HCT116 (cell line): ENCODE measurements at regions not wholly inside any gene's neighbourhood (a gene's known extent, or its start where the extent isn't known, plus 50 kb on each side); places are given as distances from the start of the nearest gene placed in this dataset.

Source experiments
- ATAC-seq: fragments of 200-7000 bp; cut with Tn5 transposase; 2 replicates; pipeline ENCODE4 v1.9.1; 2020; ENCODE audit warnings: mild to moderate bottlenecking, moderate library complexity
- BruUV-seq: library from RNA; stranded (reverse); fragments of 400-500 nt; replicated peaks from 2 replicates; lab custom pipeline; 2021; lab: Mats Ljungman, UMichigan
- CTCF ChIA-PET: fragments of 300-600 bp; sonication (Branson Sonifier 250); formaldehyde crosslinking; loops from one replicate; lab custom pipeline; 2021; ENCODE audit warnings: antibody characterized with exemption; lab: Charles Lee
- POLR2A ChIA-PET: fragments of 300-600, 350-600 bp; sonication (Branson Sonifier 250); formaldehyde crosslinking; loops from one replicate; lab custom pipeline; 2021; ENCODE audit warnings: antibody characterized with exemption; lab: Charles Lee
- RAD21 ChIA-PET, 2 experiments: fragments of 300-600 bp; sonication (Branson Sonifier 250); formaldehyde crosslinking; loops; one replicate each; lab custom pipeline; 2023; ENCODE audit warnings: low total read pairs in 2 of 2; ENCODE audit not compliant: uncharacterized antibody in 2 of 2, unreplicated experiment in 2 of 2, low non-redundant PET in 1 of 2; lab: Charles Lee
- DNase-seq: peaks from one replicate; pipeline ENCODE4 v3.0.0-alpha.2; 2010; ENCODE audit warnings: low read depth, low spot score
- H2AFZ ChIP-seq: fragments of 200-600 bp; shearing (Covaris generic), sonication (generic); 2 replicates; pipeline ENCODE4 v1.6.1; 2017; ENCODE audit warnings: low read depth, mixed run types, mixed read lengths, antibody characterized with exemption, low read length; ENCODE audit not compliant: poor library complexity, severe bottlenecking
- H3K27ac ChIP-seq: 2 replicates; pipeline ENCODE4 v1.5.1; 2012; ENCODE audit warnings: low read depth, low read length
- H3K27me3 ChIP-seq: fragments of 200-600 bp; sonication (generic); 2 replicates; pipeline ENCODE4 v1.6.1; 2016; ENCODE audit warnings: mixed run types, low read length, mixed read lengths; ENCODE audit not compliant: insufficient read depth
- H3K36me3 ChIP-seq, 2 experiments: fragments of 200-500 bp in 1 of 2; fragments of 200-600 bp in 1 of 2; sonication (Bioruptor generic) in 1 of 2; sonication (generic) in 1 of 2; 2 replicates each; pipeline versions ENCODE4 v1.5.1 to v1.6.1; 2014 to 2016; ENCODE audit warnings: low read length in 2 of 2, inconsistent platforms in 1 of 2, mixed read lengths in 1 of 2, mixed run types in 1 of 2; ENCODE audit not compliant: insufficient read depth in 2 of 2, control insufficient read depth in 1 of 2
- H3K4me1 ChIP-seq, 2 experiments: fragments of 200-600 bp in 1 of 2; sonication (generic) in 1 of 2; 2 replicates each; pipeline versions ENCODE4 v1.5.1 to v1.6.1; 2012 to 2017; ENCODE audit warnings: low read length in 2 of 2, inconsistent platforms in 1 of 2, mild to moderate bottlenecking in 1 of 2, mixed read lengths in 1 of 2, mixed run types in 1 of 2, moderate library complexity in 1 of 2; ENCODE audit not compliant: insufficient read depth in 2 of 2, control insufficient read depth in 1 of 2
- H3K4me2 ChIP-seq: fragments of 200-600 bp; sonication (generic); 2 replicates; pipeline ENCODE4 v1.6.1; 2017; ENCODE audit warnings: mixed run types, low read length, mixed read lengths
- H3K4me3 ChIP-seq, 2 experiments: fragments of 200-600 bp in 1 of 2; sonication (generic) in 1 of 2; replicated peaks in 1 of 2; 2 replicates each; pipeline ENCODE4 v1.5.1; 2011 to 2016; ENCODE audit warnings: low read length in 2 of 2, control low read depth in 1 of 2, low read depth in 1 of 2, mild to moderate bottlenecking in 1 of 2, mixed read lengths in 1 of 2, mixed run types in 1 of 2
- H3K79me2 ChIP-seq: fragments of 200-600 bp; sonication (generic); 2 replicates; pipeline ENCODE4 v1.6.1; 2017; ENCODE audit warnings: mild to moderate bottlenecking, mixed run types, low read length, moderate library complexity, mixed read lengths; ENCODE audit not compliant: insufficient read depth
- H3K9ac ChIP-seq: fragments of 200-600 bp; sonication (generic); 2 replicates; pipeline ENCODE4 v1.6.1; 2016; ENCODE audit warnings: low read length, mixed read lengths
- H3K9me2 ChIP-seq: fragments of 200-600 bp; sonication (generic), shearing (Covaris generic); 2 replicates; pipeline ENCODE4 v1.6.1; 2017; ENCODE audit warnings: mixed run types, mild to moderate bottlenecking, moderate library complexity; ENCODE audit not compliant: insufficient read depth
- H3K9me3 ChIP-seq, 2 experiments: fragments of 200-500 bp in 1 of 2; fragments of 200-600 bp in 1 of 2; sonication (Bioruptor generic) in 1 of 2; sonication (generic) in 1 of 2; 2 replicates each; pipeline ENCODE4 v1.6.1; 2014 to 2017; ENCODE audit warnings: low read length in 2 of 2, mixed read lengths in 2 of 2, inconsistent platforms in 1 of 2, low read depth in 1 of 2, mild to moderate bottlenecking in 1 of 2, mixed run types in 1 of 2, moderate library complexity in 1 of 2; ENCODE audit not compliant: control insufficient read depth in 1 of 2, insufficient read depth in 1 of 2
- H4K20me1 ChIP-seq: fragments of 200-600 bp; sonication (generic), shearing (Covaris generic); 2 replicates; pipeline ENCODE4 v1.6.1; 2017; ENCODE audit warnings: mixed run types, mild to moderate bottlenecking, moderate library complexity; ENCODE audit not compliant: insufficient read depth
- CBX3 ChIP-seq: IDR thresholded peaks from 2 replicates; pipeline ENCODE4 v1.6.1; 2012; ENCODE audit warnings: low read depth
- CEBPB ChIP-seq: IDR thresholded peaks from 2 replicates; pipeline ENCODE4 v1.6.1; 2012; ENCODE audit warnings: low read depth
- EGR1 ChIP-seq: IDR thresholded peaks from 2 replicates; pipeline ENCODE4 v1.6.1; 2012; ENCODE audit warnings: low read depth
- ELF1 ChIP-seq: IDR thresholded peaks from 2 replicates; pipeline ENCODE4 v1.6.1; 2012; ENCODE audit warnings: low read depth, borderline replicate concordance
- EZH2 ChIP-seq: fragments of 200-600 bp; sonication (generic); IDR thresholded peaks from 2 replicates; pipeline ENCODE4 v1.6.1; 2017; ENCODE audit warnings: antibody characterized with exemption, mixed run types
- FOSL1 ChIP-seq: IDR thresholded peaks from 2 replicates; pipeline ENCODE4 v1.6.1; 2012; ENCODE audit warnings: low read depth
- JUND ChIP-seq: IDR thresholded peaks from 2 replicates; pipeline ENCODE4 v1.6.1; 2012
- POLR2A ChIP-seq: IDR thresholded peaks from 2 replicates; pipeline ENCODE4 v1.7.0; 2011; ENCODE audit warnings: borderline replicate concordance; ENCODE audit not compliant: insufficient read depth, insufficient read length; ENCODE audit errors: extremely low read depth
- POLR2AphosphoS5 ChIP-seq: IDR thresholded peaks from 2 replicates; pipeline ENCODE4 v1.6.1; 2011; ENCODE audit warnings: mild to moderate bottlenecking, low read depth, low read length, moderate library complexity
- RAD21 ChIP-seq: IDR thresholded peaks from 2 replicates; pipeline ENCODE4 v1.6.1; 2012; ENCODE audit warnings: low read depth, mild to moderate bottlenecking
- SIN3A ChIP-seq: IDR thresholded peaks from 2 replicates; pipeline ENCODE4 v1.6.1; 2012; ENCODE audit warnings: low read depth
- ZFX ChIP-seq: fragments of 450-650 bp; IDR thresholded peaks from 2 replicates; pipeline ENCODE4 v1.6.1; 2017
- intact Hi-C: fragments of 100-400 bp; cut with micrococcal nuclease; formaldehyde crosslinking; loops from 2 replicates; pipeline ENCODE4 v1.10.0; 2022
- TF ChIP-seq, protein P1 (sequence below): IDR thresholded peaks from 2 replicates; pipeline ENCODE4 v1.6.1; 2012
- TF ChIP-seq, protein P2 (sequence below): IDR thresholded peaks from 2 replicates; pipeline ENCODE4 v1.6.1; 2011; ENCODE audit warnings: mild to moderate bottlenecking, low read length, moderate library complexity; ENCODE audit not compliant: insufficient replicate concordance; ENCODE audit errors: extremely low read depth
- TF ChIP-seq, protein P3 (sequence below): IDR thresholded peaks from 2 replicates; pipeline ENCODE4 v1.6.1; 2012; ENCODE audit warnings: low read depth
- TF ChIP-seq, protein P4 (sequence below), 3 experiments: fragments of 200-600 bp in 1 of 3; sonication (generic) in 1 of 3; IDR thresholded peaks in 2 of 3; conservative IDR thresholded peaks in 1 of 3; 2 replicates each; pipeline ENCODE4 v1.5.1; 2012 to 2017; ENCODE audit warnings: low read depth in 2 of 3, low read length in 2 of 3, antibody characterized with exemption in 1 of 3, borderline replicate concordance in 1 of 3, control low read depth in 1 of 3, mild to moderate bottlenecking in 1 of 3, mixed read lengths in 1 of 3, mixed run types in 1 of 3, moderate library complexity in 1 of 3; ENCODE audit not compliant: insufficient read depth in 1 of 3

DNA sequence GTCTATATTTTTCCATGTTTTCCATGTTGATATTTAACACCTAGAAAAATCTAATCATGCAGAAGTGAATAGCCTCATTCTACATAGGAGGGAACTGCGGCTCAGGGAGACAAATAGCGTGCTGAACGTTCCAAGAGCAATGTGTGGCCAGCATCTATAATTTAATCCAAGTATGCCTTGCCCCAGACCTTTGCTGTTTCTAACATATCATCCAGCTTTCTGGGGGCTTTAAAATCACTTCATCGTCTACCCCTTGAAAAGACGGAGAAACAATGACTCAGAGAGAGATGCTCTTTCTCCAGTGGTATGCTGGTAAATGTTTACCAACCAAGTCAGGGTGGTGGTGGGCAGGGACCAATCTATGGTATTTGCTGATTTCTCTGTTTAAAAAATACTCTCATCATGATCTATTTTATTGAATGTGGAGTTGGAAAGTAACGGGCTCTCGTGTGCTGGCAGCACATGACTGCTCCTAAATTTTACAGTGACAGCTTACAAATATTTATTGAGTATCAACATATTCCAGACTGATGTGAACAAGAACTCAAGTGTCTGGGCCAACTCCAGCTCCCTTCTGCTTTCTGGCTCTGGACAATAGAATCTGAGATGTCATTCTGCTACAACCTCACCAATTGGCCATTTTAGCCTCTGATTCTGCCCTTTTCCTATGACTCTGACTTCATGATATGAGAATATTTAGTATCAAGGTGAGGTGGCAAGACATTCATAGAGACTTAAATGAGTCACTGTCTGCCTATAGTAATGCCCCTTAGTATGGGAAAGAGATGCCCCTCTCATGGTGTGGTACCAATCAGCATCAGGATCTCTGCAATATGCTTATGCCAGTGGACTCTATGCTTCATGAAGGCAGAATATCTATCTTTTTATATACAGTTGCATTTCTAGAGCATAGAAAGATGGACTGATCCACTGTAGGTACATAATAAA lies 407.4 kb upstream of the TNC start:
- H3K4me1 ChIP-seq: no peaks in the 10 kb centered on the region
- H3K36me3 ChIP-seq: no peaks in the 10 kb centered on the region
- RAD21 ChIA-PET: no interaction called here
- H3K27ac ChIP-seq: no peak overlapping the region
- intact Hi-C loops: loop anchor here (2.0 kb wide), 1 partner anchor 615 kb away; no protein-coding TSS in a partner anchor
- 0 out of 2 replicates have a peak, but pooled peaks cover 3% of the 10 kb centered on the region for H3K27me3 ChIP-seq
- DNase-seq (no peak), ATAC-seq (no peak)
- no peak overlapping the region for H2AFZ ChIP-seq
- no peak overlapping the region for H3K9ac ChIP-seq
- POLR2A ChIA-PET: no interaction called here
- H3K79me2 ChIP-seq: no peaks in the 10 kb centered on the region
- no peak overlapping the region for H3K4me2 ChIP-seq
- no TSS peak for BruUV-seq
- H3K9me3 ChIP-seq: no peaks in the 10 kb centered on the region
- 0 out of 2 replicates have a peak, but pooled peaks cover 2% of the 10 kb centered on the region for H3K9me2 ChIP-seq
- CTCF ChIA-PET: no interaction called here
- H4K20me1 ChIP-seq: no peaks in the 10 kb centered on the region
- no peak overlapping the region for H3K4me3 ChIP-seq
- TF ChIP-seq EZH2: no peak
- TF ChIP-seq CBX3: no peak
- TF ChIP-seq, protein P1, sequence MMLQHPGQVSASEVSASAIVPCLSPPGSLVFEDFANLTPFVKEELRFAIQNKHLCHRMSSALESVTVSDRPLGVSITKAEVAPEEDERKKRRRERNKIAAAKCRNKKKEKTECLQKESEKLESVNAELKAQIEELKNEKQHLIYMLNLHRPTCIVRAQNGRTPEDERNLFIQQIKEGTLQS: no peak
- TF ChIP-seq POLR2A: no peak
- no peak for TF ChIP-seq SIN3A
- TF ChIP-seq, protein P2, sequence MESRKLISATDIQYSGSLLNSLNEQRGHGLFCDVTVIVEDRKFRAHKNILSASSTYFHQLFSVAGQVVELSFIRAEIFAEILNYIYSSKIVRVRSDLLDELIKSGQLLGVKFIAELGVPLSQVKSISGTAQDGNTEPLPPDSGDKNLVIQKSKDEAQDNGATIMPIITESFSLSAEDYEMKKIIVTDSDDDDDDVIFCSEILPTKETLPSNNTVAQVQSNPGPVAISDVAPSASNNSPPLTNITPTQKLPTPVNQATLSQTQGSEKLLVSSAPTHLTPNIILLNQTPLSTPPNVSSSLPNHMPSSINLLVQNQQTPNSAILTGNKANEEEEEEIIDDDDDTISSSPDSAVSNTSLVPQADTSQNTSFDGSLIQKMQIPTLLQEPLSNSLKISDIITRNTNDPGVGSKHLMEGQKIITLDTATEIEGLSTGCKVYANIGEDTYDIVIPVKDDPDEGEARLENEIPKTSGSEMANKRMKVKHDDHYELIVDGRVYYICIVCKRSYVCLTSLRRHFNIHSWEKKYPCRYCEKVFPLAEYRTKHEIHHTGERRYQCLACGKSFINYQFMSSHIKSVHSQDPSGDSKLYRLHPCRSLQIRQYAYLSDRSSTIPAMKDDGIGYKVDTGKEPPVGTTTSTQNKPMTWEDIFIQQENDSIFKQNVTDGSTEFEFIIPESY: no peak
- TF ChIP-seq POLR2AphosphoS5: no peak
- no peak for TF ChIP-seq EGR1
- no peak for TF ChIP-seq ZFX
- TF ChIP-seq, protein P3, sequence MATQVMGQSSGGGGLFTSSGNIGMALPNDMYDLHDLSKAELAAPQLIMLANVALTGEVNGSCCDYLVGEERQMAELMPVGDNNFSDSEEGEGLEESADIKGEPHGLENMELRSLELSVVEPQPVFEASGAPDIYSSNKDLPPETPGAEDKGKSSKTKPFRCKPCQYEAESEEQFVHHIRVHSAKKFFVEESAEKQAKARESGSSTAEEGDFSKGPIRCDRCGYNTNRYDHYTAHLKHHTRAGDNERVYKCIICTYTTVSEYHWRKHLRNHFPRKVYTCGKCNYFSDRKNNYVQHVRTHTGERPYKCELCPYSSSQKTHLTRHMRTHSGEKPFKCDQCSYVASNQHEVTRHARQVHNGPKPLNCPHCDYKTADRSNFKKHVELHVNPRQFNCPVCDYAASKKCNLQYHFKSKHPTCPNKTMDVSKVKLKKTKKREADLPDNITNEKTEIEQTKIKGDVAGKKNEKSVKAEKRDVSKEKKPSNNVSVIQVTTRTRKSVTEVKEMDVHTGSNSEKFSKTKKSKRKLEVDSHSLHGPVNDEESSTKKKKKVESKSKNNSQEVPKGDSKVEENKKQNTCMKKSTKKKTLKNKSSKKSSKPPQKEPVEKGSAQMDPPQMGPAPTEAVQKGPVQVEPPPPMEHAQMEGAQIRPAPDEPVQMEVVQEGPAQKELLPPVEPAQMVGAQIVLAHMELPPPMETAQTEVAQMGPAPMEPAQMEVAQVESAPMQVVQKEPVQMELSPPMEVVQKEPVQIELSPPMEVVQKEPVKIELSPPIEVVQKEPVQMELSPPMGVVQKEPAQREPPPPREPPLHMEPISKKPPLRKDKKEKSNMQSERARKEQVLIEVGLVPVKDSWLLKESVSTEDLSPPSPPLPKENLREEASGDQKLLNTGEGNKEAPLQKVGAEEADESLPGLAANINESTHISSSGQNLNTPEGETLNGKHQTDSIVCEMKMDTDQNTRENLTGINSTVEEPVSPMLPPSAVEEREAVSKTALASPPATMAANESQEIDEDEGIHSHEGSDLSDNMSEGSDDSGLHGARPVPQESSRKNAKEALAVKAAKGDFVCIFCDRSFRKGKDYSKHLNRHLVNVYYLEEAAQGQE: no peak
- TF ChIP-seq FOSL1: no peak
- no peak for TF ChIP-seq JUND
- TF ChIP-seq CEBPB: no peak
- no peak for TF ChIP-seq ELF1
- TF ChIP-seq RAD21: no peak
- TF ChIP-seq, protein P4, sequence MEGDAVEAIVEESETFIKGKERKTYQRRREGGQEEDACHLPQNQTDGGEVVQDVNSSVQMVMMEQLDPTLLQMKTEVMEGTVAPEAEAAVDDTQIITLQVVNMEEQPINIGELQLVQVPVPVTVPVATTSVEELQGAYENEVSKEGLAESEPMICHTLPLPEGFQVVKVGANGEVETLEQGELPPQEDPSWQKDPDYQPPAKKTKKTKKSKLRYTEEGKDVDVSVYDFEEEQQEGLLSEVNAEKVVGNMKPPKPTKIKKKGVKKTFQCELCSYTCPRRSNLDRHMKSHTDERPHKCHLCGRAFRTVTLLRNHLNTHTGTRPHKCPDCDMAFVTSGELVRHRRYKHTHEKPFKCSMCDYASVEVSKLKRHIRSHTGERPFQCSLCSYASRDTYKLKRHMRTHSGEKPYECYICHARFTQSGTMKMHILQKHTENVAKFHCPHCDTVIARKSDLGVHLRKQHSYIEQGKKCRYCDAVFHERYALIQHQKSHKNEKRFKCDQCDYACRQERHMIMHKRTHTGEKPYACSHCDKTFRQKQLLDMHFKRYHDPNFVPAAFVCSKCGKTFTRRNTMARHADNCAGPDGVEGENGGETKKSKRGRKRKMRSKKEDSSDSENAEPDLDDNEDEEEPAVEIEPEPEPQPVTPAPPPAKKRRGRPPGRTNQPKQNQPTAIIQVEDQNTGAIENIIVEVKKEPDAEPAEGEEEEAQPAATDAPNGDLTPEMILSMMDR (IDR thresholded peaks at IDR 0.05 in 2 of 3, conservative IDR thresholded peaks at IDR 0.05 in 1 of 3; ENCODE audit: borderline replicate concordance in 1 of 3, insufficient read depth in 1 of 3, low read depth in 2 of 3, low read length in 2 of 3): no peak
